ENCODE measurements at regions not wholly inside any gene's neighbourhood (a gene's known extent, or its start where the extent isn't known, plus 50 kb on each side); places are given as distances from the start of the nearest gene placed in this dataset.
"Not testable (repeated sequence)": the region's sequence is repeated elsewhere in the genome, so short reads cannot be mapped to it uniquely, and the experiment has no call there.

- peak overlapping the region; percentile 71 for H3K4me3 ChIP-seq (ENCODE audit: low read depth, low read length)
- no peak for DNase-seq (ENCODE audit: low read depth)
- TF ChIP-seq, protein P1, sequence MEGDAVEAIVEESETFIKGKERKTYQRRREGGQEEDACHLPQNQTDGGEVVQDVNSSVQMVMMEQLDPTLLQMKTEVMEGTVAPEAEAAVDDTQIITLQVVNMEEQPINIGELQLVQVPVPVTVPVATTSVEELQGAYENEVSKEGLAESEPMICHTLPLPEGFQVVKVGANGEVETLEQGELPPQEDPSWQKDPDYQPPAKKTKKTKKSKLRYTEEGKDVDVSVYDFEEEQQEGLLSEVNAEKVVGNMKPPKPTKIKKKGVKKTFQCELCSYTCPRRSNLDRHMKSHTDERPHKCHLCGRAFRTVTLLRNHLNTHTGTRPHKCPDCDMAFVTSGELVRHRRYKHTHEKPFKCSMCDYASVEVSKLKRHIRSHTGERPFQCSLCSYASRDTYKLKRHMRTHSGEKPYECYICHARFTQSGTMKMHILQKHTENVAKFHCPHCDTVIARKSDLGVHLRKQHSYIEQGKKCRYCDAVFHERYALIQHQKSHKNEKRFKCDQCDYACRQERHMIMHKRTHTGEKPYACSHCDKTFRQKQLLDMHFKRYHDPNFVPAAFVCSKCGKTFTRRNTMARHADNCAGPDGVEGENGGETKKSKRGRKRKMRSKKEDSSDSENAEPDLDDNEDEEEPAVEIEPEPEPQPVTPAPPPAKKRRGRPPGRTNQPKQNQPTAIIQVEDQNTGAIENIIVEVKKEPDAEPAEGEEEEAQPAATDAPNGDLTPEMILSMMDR (conservative IDR thresholded peaks at IDR 0.05; ENCODE audit: low read depth, low read length), result no peak
Measured at GRCh38 chr5:42948961-42949347, 91.2 kb downstream of the ANXA2R start.

- DNase-seq (ENCODE audit: low read depth), result peak; percentile 90
- TF ChIP-seq, protein P1 (conservative IDR thresholded peaks at IDR 0.05; ENCODE audit: low read depth, low read length), result no peak
- H3K4me3 ChIP-seq (ENCODE audit: low read depth, low read length), result no peak overlapping the region
Measured at GRCh38 chr5:42944989-42945388, 95.1 kb downstream of the ANXA2R start.

GRCh38 chr5:42943931-42944631, 96.0 kb downstream of the ANXA2R start:
- DNase-seq (ENCODE audit: low read depth), result no peak
- TF ChIP-seq, protein P1 (conservative IDR thresholded peaks at IDR 0.05; ENCODE audit: low read depth, low read length), result no peak
- H3K4me3 ChIP-seq (ENCODE audit: low read depth, low read length), result peak overlapping the region; percentile 52

DNA sequence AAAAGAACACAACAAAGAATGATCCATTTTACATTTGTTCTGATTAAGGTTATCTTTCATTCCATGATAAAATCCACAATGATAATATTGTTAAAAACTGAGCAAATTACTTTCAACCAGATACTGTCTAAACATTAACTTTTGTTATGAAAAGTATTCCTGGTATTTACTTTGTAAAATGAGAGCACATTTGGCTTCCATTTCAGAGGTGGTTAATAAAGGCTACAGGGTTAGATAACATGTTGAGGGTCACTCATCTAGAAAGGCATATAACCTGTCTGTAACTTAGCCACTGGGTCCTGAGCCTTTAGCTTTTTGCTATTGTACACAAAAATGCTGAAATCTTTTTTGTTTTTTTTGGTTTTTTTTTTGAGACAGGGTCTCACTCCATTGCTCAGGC, 99.3 kb downstream of the ANXA2R start:
- DNase-seq (ENCODE audit: low read depth), result no peak
- TF ChIP-seq, protein P1 (conservative IDR thresholded peaks at IDR 0.05; ENCODE audit: low read depth, low read length), result no peak
- no peak overlapping the region for H3K4me3 ChIP-seq (ENCODE audit: low read depth, low read length)

- H3K4me3 ChIP-seq (ENCODE audit: low read depth, low read length); DNase-seq (ENCODE audit: low read depth): not testable (repeated sequence)
Measured at GRCh38 chr5:42932011-42932410, 108.1 kb downstream of the ANXA2R start.

DNA sequence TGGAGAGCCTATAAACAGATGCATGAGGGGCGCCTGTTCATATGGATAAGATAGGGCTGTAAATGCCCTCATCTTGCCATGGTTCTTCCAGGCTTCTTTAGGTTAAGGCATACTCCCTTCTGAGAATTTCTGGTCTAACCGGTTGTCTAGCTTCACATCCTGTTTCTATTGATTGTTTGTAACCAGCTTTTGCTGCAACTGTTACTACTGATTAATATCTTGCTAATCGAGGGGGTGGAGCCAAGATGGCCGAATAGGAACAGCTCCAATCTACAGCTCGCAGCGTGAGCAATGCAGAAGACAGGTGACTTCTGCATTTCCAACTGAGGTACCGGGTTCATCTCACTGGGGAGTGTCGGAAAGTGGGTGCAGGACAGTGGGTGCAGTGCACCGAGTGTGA, 108.7 kb downstream of the ANXA2R start:
- not testable (repeated sequence) for DNase-seq (ENCODE audit: low read depth); H3K4me3 ChIP-seq (ENCODE audit: low read depth, low read length)

DNA sequence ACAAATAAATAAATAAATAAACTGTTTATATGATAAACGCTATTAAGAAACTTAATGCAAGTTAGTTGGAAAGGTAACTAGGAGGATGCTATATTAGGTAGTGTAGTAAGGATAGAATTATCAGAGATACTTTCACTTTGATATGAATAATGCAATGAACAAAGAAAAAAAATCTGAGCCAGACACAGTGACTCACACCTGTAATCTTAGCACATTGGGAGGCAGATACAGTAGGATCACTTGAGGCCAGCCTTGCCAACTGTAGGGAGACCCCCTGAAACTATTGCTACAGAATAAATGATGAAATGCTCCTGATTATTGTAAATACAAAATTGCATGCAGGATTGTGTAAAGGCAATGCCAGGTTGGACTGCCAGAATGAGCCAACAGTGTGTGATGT, 109.2 kb downstream of the ANXA2R start:
- TF ChIP-seq, protein P1 (conservative IDR thresholded peaks at IDR 0.05; ENCODE audit: low read depth, low read length), result no peak
- no peak for DNase-seq (ENCODE audit: low read depth)
- H3K4me3 ChIP-seq (ENCODE audit: low read depth, low read length), result no peak overlapping the region

DNA sequence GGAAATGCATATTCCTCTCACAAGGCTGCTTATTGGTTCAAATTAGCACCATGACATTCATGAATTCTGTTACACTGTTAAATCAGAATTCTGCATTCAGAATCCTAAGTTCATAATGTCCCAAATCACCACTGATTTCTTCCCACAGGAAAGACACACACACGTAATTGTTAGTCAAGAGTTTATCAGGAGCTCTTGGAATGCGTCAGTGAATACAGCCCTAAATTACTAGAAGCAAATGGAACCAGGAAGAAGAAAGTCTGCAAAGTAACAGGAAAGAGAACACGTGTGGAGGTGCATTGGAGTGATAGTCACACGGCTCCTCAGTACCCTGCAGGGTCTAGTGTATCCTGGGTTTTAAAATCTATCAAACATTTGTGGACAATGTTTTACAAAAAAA, 110.2 kb downstream of the ANXA2R start:
- no peak overlapping the region for H3K4me3 ChIP-seq (ENCODE audit: low read depth, low read length)
- TF ChIP-seq, protein P1 (conservative IDR thresholded peaks at IDR 0.05; ENCODE audit: low read depth, low read length), result no peak
- no peak for DNase-seq (ENCODE audit: low read depth)
